Lower lobe of right lung (tissue), 2 donors: ENCODE measurements at regions not wholly inside any gene's neighbourhood (a gene's known extent, or its start where the extent isn't known, plus 50 kb on each side); places are given as distances from the start of the nearest gene placed in this dataset.
"Not testable (repeated sequence)": the region's sequence is repeated elsewhere in the genome, so short reads cannot be mapped to it uniquely, and the experiment has no call there.

Experiments used
- ATAC-seq, 2 donors: fragments of 200-7000 bp; cut with Tn5 transposase; one replicate each; pipeline ENCODE4 v1.9.1; 2020 to 2022; ENCODE audit warnings: mild to moderate bottlenecking in 2 of 2, moderate library complexity in 2 of 2
- DNase-seq: peaks from one replicate; pipeline ENCODE4 v3.0.0-alpha.2; 2020
- H3K27ac ChIP-seq: fragments of 200-600 bp; one replicate; pipeline ENCODE4 v1.8.0; 2022
- H3K27me3 ChIP-seq: fragments of 200-600 bp; one replicate; pipeline ENCODE4 v1.8.0; 2022; ENCODE audit warnings: low read depth
- H3K36me3 ChIP-seq: fragments of 200-600 bp; one replicate; pipeline ENCODE4 v1.8.0; 2022; ENCODE audit warnings: mild to moderate bottlenecking
- H3K4me1 ChIP-seq: fragments of 200-600 bp; one replicate; pipeline ENCODE4 v1.8.0; 2022
- H3K4me3 ChIP-seq: fragments of 200-600 bp; one replicate; pipeline ENCODE4 v1.8.0; 2022; ENCODE audit warnings: mild to moderate bottlenecking
- H3K9me3 ChIP-seq: fragments of 200-600 bp; one replicate; pipeline ENCODE4 v1.8.0; 2022
- CTCF ChIP-seq: fragments of 200-600 bp; IDR thresholded peaks from one replicate; pipeline ENCODE4 v1.8.0; 2022; ENCODE audit warnings: antibody characterized with exemption, mild to moderate bottlenecking
- intact Hi-C: fragments of 100-400 bp; cut with DNase I; formaldehyde crosslinking; loops from one replicate; pipeline ENCODE4 v1.11.0; 2022
- donor health status: DM: no; HTN: yes; CAD: no; lungs with severe emphysema.

- Histone ChIP-seq H3K4me3 (no peak overlapping the region), H3K4me1 (no peaks in the 10 kb centered on the region), H3K27ac (no peak overlapping the region), H3K27me3 (no peaks in the 10 kb centered on the region), H3K9me3 (no peaks in the 10 kb centered on the region), H3K36me3 (peaks cover 60% of the 10 kb centered on the region)
- DNase-seq = no peak
- intact Hi-C loops = no loop called here
- no peak for ATAC-seq
- TF ChIP-seq CTCF = no peak
Measured at GRCh38 chr7:66564045-66564444, 64.6 kb upstream of the KCTD7 start.

- H3K9me3 ChIP-seq, ATAC-seq, H3K4me3 ChIP-seq, DNase-seq, H3K27ac ChIP-seq, intact Hi-C loops, H3K4me1 ChIP-seq, H3K27me3 ChIP-seq: not testable (repeated sequence)
- H3K36me3 ChIP-seq = peaks cover 87% of the 10 kb centered on the region
Measured at GRCh38 chr7:66570179-66570578, 58.5 kb upstream of the KCTD7 start.

- TF ChIP-seq CTCF = no peak
- H3K27ac ChIP-seq = no peak overlapping the region
- H3K9me3 ChIP-seq = no peaks in the 10 kb centered on the region
- H3K36me3 ChIP-seq = peaks cover 87% of the 10 kb centered on the region
- intact Hi-C loops = no loop called here
- ATAC-seq (no peak), DNase-seq (no peak)
- no peak overlapping the region for H3K4me3 ChIP-seq
- H3K4me1 ChIP-seq = no peaks in the 10 kb centered on the region
- no peaks in the 10 kb centered on the region for H3K27me3 ChIP-seq
Measured at GRCh38 chr7:66571568-66571967, 57.1 kb upstream of the KCTD7 start.

GRCh38 chr7:66573782-66574495 is 54.7 kb upstream of the KCTD7 start:
- ATAC-seq, H3K4me3 ChIP-seq, DNase-seq, intact Hi-C loops, H3K27me3 ChIP-seq, H3K4me1 ChIP-seq, H3K27ac ChIP-seq, H3K9me3 ChIP-seq: not testable (repeated sequence)
- peaks cover 72% of the 10 kb centered on the region for H3K36me3 ChIP-seq

GRCh38 chr7:66574768-66575167 is 53.9 kb upstream of the KCTD7 start:
- intact Hi-C loops, H3K4me3 ChIP-seq, H3K27ac ChIP-seq, H3K27me3 ChIP-seq, H3K4me1 ChIP-seq, DNase-seq, H3K9me3 ChIP-seq, ATAC-seq: not testable (repeated sequence)
- peaks cover 65% of the 10 kb centered on the region for H3K36me3 ChIP-seq

- Histone ChIP-seq H3K4me3 (no peak overlapping the region), H3K27me3 (no peaks in the 10 kb centered on the region), H3K9me3 (no peaks in the 10 kb centered on the region), H3K36me3 (peaks cover 60% of the 10 kb centered on the region), H3K4me1 (no peaks in the 10 kb centered on the region), H3K27ac (no peak overlapping the region)
- no peak for TF ChIP-seq CTCF
- DNase-seq (no peak), ATAC-seq (no peak)
- intact Hi-C loops = no loop called here
Measured at GRCh38 chr7:66575398-66575797, 53.3 kb upstream of the KCTD7 start.

- no peaks in the 10 kb centered on the region for H3K4me1 ChIP-seq
- H3K27ac ChIP-seq = no peak overlapping the region
- H3K27me3 ChIP-seq = no peaks in the 10 kb centered on the region
- H3K4me3 ChIP-seq = no peak overlapping the region
- DNase-seq (no peak), ATAC-seq (no peak)
- intact Hi-C loops = no loop called here
- H3K36me3 ChIP-seq = peaks cover 51% of the 10 kb centered on the region
- H3K9me3 ChIP-seq = no peaks in the 10 kb centered on the region
- TF ChIP-seq CTCF = no peak
Measured at GRCh38 chr7:66576646-66577045, 52.0 kb upstream of the KCTD7 start.
